ENCODE measurements at regions not wholly inside any gene's neighbourhood (a gene's known extent, or its start where the extent isn't known, plus 50 kb on each side); places are given as distances from the start of the nearest gene placed in this dataset.

DNA sequence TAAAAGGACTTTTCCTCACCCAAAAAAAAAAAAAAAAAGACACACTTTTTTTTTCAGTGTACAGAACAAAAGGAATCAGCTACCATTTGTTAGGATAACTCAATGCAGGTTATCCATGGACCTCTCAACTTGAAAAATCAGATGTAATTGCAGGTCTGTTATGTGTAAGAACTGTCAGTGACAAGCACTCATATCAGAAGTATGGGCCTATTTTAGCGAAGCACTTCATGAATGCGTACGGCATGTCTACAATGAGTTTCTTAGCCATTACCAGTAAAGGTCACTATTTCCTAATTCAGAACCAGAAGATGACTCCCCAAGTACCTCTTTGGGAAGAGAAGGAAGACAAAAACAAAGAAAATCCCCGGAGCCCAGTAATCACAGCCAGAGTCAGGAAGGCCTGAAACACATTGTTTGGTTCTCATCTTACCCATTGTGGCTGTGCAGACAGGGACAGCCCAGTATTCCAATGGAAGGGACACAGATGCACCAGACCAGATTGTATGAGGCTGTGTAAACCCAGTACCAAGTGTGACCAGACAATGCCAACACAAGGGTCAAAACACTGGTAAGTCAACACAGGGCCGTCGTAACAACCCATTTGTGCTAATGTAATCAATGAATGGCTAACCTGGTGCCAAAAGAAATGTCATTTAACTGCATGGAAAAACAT, 188.0 kb downstream of the PMP22 start:
- H3K56ac ChIP-seq (replicated peaks; ENCODE audit: insufficient read length, low read depth, low read length): no peak overlapping the region
- H2AK5ac ChIP-seq (ENCODE audit: low read depth, low read length): no peak overlapping the region
- no peak overlapping the region for H4K5ac ChIP-seq (ENCODE audit: insufficient read length, low read depth, low read length)
- no peak overlapping the region for H3K9ac ChIP-seq (replicated peaks in 1 of 4; ENCODE audit: extremely low read depth in 1 of 4, low read depth in 3 of 4, low read length in 3 of 4)
- no peak overlapping the region for H4K91ac ChIP-seq (replicated peaks; ENCODE audit: insufficient read length, low read length)
- H2BK20ac ChIP-seq (ENCODE audit: low read length): no peak overlapping the region
- no peak overlapping the region for H2AFZ ChIP-seq (ENCODE audit: low read length)
- no peak overlapping the region for H3K27ac ChIP-seq (ENCODE audit: low read depth, low read length)
- no peak overlapping the region for H3K4ac ChIP-seq (replicated peaks; ENCODE audit: insufficient read length, low read depth, low read length)
- FAIRE-seq (no peak), DNase-seq (ENCODE audit: low read depth in 1 of 2, low spot score in 2 of 2) (no peak)
- no peak overlapping the region for H4K8ac ChIP-seq (ENCODE audit: extremely low read depth, insufficient read depth, low read length)
- no peak overlapping the region for H3K14ac ChIP-seq (ENCODE audit: insufficient read length)
- POLR2A ChIA-PET (ENCODE audit: partially characterized antibody): no interaction called here
- H3K36me3 ChIP-seq (ENCODE audit: control insufficient read depth in 2 of 4, insufficient read depth in 4 of 4, low read length in 3 of 4): no peaks in the 10 kb centered on the region
- H3K79me2 ChIP-seq (ENCODE audit: control insufficient read depth in 1 of 2, insufficient read depth in 2 of 2, low read length in 2 of 2): no peaks in the 10 kb centered on the region
- no peaks in the 10 kb centered on the region for H4K20me1 ChIP-seq (replicated peaks in 1 of 2; ENCODE audit: control insufficient read depth in 1 of 2, insufficient read depth in 2 of 2, low read length in 2 of 2)
- CTCF ChIA-PET (ENCODE audit: partially characterized antibody): interaction anchor here (0.6 to 1.0 kb wide), 2 partner anchors 138 to 293 kb away, joined by 3 read pairs; no protein-coding TSS in a partner anchor
- H3K4me1 ChIP-seq (replicated peaks in 1 of 4; ENCODE audit: control insufficient read depth in 3 of 4, insufficient read depth in 4 of 4, low read length in 3 of 4): peaks cover 0 to 8% (median 2%) of the 10 kb centered on the region in 4 experiments; a peak in 3 of 7 replicates
- no peak overlapping the region for H3K23ac ChIP-seq (ENCODE audit: insufficient read length)
- H3K79me1 ChIP-seq (ENCODE audit: low read depth, low read length): no peaks in the 10 kb centered on the region
- no peak overlapping the region for H3K18ac ChIP-seq (ENCODE audit: extremely low read depth, low read length)
- no peaks in the 10 kb centered on the region for H3K23me2 ChIP-seq (ENCODE audit: low read depth, low read length)
- no peak overlapping the region for H2BK5ac ChIP-seq (ENCODE audit: low read depth, low read length)
- no peaks in the 10 kb centered on the region for H3K9me3 ChIP-seq (ENCODE audit: insufficient read depth in 2 of 2, low read depth in 1 of 2, low read length in 1 of 2)
- no peak overlapping the region for H3K4me2 ChIP-seq (ENCODE audit: insufficient read depth in 1 of 2, low read depth in 2 of 2, low read length in 2 of 2)
- WGBS, 2 experiments (ENCODE audit: extremely low coverage in 1 of 2, insufficient coverage in 1 of 2, insufficient read length in 1 of 2, insufficient replicate concordance in 2 of 2, low coverage in 1 of 2, low lambda C conversion rate in 2 of 2, missing lambda C conversion rate in 1 of 2): 93% methylated on average over 6 of the region's 6 CpGs; no CpG with 5 or more reads in 1 of the 2 experiments
- H2BK15ac ChIP-seq (ENCODE audit: low read length): no peak overlapping the region
- no peak overlapping the region; the same call in 1 of the 2 replicates for H2BK12ac ChIP-seq (ENCODE audit: low read depth, low read length)
- no peaks in the 10 kb centered on the region for H3K27me3 ChIP-seq (replicated peaks in 1 of 4; ENCODE audit: control insufficient read depth in 3 of 4, extremely low read depth in 1 of 4, insufficient read depth in 3 of 4, low read length in 3 of 4)
- no peak overlapping the region for H3K4me3 ChIP-seq (ENCODE audit: extremely low read depth in 1 of 4, insufficient read depth in 2 of 4, low read depth in 3 of 4, low read length in 4 of 4)
- H2BK120ac ChIP-seq (replicated peaks; ENCODE audit: low read depth, low read length): no peak overlapping the region
- no peak for TF ChIP-seq SRF (IDR thresholded peaks at IDR 0.05; ENCODE audit: low read depth, low read length)
- no peak for TF ChIP-seq EP300 (IDR thresholded peaks at IDR 0.05; ENCODE audit: borderline replicate concordance in 1 of 2, low read depth in 2 of 2, low read length in 2 of 2)
- TF ChIP-seq RFX5 (IDR thresholded peaks at IDR 0.05; ENCODE audit: borderline replicate concordance, low read depth, low read length): no peak
- TF ChIP-seq POLR2AphosphoS5 (IDR thresholded peaks at IDR 0.05; ENCODE audit: low read depth, low read length): no peak
- TF ChIP-seq CTBP2 (IDR thresholded peaks at IDR 0.05; ENCODE audit: borderline replicate concordance, insufficient read depth, insufficient read length, low read length): no peak
- TF ChIP-seq HDAC6 (IDR thresholded peaks at IDR 0.05; ENCODE audit: low read depth, low read length): no peak
- TF ChIP-seq CHD2 (IDR thresholded peaks at IDR 0.05; ENCODE audit: low read length): no peak
- no peak for TF ChIP-seq NRF1 (IDR thresholded peaks at IDR 0.05; ENCODE audit: low read depth, low read length)
- no peak for TF ChIP-seq HDAC2 (IDR thresholded peaks at IDR 0.05; ENCODE audit: borderline replicate concordance in 1 of 2, low read depth in 2 of 2, low read length in 2 of 2)
- no peak for TF ChIP-seq KDM4A (IDR thresholded peaks at IDR 0.05; ENCODE audit: low read depth, low read length, severe bottlenecking)
- TF ChIP-seq SP2 (IDR thresholded peaks at IDR 0.05; ENCODE audit: low read length): no peak
- TF ChIP-seq RXRA (IDR thresholded peaks at IDR 0.05; ENCODE audit: insufficient read depth, low read depth, low read length): no peak
- no peak for TF ChIP-seq SP4 (IDR thresholded peaks at IDR 0.05; ENCODE audit: low read length)
- TF ChIP-seq BCL11A (IDR thresholded peaks at IDR 0.05; ENCODE audit: low read depth in 2 of 2, low read length in 2 of 2): no peak

Data from H1 (cell line).